Activated effector memory CD4-positive, alpha-beta T cell treated with Interleukin-2 at 50 U/mL for 16 hours (primary cell): ENCODE measurements at regions not wholly inside any gene's neighbourhood (a gene's known extent, or its start where the extent isn't known, plus 50 kb on each side); places are given as distances from the start of the nearest gene placed in this dataset.
A peak's percentile ranks its signal among the peaks of the same experiment; 100 is the strongest.
"Not testable (repeated sequence)": the region's sequence is repeated elsewhere in the genome, so short reads cannot be mapped to it uniquely, and the experiment has no call there.

Experiments
- DNase-seq: peaks from one replicate; pipeline ENCODE4 v3.0.0-alpha.2; 2020

DNA sequence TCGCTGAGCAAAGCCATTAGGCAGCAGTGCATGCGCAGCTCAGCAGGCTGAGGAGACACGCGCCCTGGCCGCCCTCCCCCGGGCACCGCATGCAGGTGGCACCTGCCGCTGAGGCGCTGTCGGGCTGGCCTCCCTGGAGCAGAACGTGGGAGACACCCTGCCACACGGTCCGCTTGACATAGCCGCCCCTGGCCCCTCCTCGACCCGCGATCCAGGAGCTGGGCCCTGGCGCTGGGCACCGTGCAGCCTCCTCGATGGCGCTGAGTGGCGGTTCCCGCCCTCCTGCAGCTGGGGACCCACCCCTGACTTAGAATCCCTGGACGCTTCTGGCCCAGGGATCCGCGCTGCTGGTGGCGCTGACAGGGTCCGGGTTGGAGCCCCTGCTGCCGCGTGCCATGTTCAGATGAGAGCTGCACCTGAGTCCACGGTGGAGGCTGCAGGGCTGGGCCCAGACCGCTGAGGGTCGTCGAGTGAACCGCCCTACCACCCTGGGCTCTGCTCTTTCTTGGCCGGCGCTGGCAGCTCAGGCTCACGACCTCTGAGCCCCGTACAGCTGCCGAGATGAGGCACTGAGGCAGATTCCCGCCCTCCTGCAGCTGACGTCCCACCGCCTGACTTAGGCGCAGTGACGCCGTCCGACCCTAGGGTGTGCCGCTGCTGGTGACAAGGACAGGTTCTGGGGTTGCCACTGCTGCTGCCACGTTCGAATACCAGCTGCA, 116.8 kb downstream of the OR13A1 start:
- DNase-seq: no peak

DNA sequence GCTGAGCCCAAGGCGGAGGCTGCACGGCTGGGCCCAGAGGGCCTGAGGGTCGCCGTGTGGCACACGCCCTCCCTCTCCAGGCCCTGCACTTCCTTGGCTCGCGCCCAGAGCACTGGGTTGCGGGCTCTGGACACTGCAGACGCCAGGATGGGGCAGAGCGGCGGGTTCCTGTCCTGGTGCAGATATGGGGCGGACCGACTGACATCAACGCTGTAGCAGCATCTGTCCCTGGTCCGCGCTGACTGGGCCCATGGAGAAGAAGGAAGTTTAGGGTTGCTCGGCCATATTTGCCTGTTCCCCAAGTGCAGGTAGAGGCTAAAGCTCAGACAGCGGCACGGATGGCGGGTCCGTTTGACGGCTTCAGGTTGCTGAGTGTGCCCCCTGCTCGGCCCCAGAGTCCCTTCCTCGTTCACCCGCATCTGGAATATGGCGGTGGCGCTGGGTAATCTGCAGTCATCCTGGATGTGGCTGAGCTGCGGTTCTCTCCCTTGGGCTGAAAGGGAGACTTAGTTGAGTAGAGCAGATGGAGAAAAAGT, 116.1 kb downstream of the OR13A1 start:
- no peak for DNase-seq

DNA sequence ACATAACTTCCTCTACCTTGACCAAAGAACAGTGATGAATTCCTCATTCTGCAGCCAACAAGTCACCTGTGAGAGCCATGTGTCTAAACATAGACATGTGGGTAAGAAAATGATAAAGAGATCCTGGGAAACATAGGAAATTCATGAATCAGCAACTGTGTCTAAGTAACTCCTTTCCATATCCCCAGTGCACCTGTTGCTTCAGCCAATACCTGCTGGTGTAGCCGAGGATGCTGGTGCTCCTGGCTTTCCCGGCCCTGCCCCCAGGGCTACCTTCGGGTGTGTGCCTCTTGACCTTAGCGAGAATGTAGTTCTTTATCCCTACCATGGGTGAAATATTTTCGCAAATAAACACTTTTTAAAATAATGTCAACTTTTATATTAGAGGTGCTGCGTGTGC, 114.1 kb downstream of the OR13A1 start:
- DNase-seq: no peak

DNA sequence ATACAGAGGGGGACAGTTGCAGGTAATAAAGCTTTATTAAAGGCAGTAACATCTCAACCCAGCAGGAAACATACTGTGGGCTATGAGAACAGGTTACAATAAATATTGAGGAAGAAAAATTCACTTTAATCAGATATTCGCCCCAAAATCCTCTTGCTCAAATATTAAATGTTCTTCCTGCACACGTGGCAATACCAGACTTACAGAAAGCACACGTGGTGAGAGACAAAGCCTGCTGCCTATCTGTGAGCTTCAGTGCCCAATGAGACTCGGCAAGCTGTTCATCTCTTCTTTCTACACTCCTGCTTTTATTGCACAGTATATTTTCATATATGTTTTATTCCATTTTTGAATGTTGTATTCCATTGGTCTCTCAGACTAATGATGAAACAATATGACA, 113.2 kb downstream of the OR13A1 start:
- DNase-seq: no peak

DNA sequence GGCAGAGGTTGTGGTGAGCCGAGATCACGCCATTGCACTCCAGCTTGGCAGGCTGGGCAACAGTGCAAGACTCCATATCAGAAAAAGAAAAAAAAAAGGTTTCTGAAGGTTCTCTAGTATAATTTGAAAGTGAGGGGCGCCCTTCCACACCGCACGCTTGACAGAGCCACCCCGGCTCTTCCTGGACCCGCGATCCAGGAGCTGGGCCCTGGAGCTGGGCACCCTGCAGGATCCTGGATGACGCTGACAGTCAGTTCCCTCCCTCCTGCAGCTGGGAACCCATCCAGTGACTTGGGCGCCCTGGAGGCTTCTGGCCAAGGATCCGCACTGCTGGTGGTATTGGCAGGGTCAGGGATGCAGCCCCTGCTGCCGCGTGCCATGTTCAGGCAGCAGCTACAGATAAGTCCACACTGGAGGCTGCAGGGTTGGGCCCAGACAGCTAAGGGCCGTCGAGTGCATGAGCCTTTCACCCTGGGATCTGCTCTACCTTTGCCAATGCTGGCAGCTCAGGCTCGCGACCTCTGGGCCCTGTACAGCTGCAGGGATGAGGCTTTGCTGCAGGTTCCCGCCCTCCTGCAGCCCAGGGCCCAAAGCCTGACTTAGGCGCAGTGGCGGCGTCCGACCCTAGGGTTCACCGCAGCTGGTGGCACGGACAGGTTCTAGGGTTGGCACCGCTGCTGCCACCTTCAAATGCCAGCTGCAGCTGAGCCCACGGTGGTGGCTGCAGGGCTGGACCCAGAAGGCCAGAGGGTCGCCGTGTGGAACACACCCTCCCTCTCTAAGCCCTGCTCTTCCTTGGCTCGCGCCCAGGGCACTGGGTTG, 110.2 kb downstream of the OR13A1 start:
- DNase-seq: no peak

DNA sequence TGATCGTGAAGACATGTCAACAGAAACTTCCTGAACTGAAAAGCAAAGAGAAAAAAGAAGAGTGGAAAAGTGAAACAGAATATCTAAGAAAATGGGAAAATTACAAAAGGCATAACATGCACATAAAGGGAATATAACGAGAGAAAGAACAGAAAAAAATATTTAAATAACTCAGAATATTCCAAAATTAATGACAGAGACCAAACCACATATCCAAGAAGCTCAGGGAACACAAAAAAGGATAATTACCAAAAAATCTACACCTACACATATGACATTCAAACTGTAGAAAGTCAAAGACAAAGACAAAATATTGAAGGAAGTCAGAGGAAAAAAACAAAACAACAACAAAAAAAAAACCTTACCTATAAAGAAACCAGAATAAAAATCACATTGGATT, 105.5 kb downstream of the OR13A1 start:
- no peak for DNase-seq

DNA sequence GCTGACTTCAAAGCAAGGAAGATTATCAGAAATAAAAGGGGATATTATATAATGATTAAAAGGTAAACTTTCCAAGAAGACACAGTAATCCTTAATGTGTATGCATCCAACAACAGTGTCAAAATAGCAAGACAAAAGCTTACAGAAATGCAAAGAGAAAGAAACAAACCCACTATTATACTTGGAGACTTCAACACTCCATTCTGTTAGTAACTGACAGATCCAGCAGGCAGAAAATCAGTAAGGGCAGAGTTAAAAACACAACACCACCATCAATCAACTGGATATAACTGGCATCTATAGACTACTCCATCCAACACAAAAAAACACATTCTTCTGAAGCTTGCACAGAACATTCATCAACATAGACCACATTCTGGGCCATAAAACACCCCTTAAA, 103.8 kb downstream of the OR13A1 start:
- DNase-seq: no peak

DNA sequence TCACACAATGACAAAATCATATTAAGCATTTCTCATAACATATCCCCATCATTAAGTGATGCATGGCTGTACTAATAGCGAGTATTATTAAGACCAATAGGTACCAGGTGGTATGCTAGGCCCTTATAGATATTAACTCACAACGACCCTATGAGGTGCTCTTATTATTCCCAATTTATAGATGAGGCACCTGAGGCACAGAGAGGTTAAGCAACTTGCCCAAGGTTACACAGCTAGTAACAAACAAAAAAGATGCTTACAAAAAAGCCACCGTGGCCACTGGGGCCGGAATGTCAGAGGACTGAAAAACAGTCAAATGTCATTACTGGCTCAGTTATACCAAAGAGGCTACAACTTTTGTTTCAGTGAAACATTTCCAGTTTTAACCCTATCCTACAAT, 96.0 kb downstream of the OR13A1 start:
- DNase-seq: no peak

DNA sequence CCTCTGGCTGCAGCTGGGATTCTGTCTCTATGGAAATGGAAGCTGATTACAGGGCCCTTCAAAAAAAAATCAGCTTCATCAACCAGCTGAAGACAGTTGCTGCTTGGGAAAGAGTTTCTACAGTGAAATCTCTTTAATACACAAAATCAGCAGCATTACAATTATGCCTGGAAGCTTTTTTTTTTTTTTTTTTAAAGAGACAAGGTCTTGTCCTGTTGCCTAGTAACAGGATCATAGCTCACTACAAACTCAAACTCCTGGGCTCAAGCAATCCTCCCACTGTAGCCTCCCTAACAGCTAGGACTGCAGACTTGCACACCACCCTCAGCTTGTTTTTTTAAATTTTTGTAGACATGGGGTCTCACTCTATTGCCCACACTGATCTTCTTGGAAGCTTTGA, 94.5 kb downstream of the OR13A1 start:
- DNase-seq: no peak

DNA sequence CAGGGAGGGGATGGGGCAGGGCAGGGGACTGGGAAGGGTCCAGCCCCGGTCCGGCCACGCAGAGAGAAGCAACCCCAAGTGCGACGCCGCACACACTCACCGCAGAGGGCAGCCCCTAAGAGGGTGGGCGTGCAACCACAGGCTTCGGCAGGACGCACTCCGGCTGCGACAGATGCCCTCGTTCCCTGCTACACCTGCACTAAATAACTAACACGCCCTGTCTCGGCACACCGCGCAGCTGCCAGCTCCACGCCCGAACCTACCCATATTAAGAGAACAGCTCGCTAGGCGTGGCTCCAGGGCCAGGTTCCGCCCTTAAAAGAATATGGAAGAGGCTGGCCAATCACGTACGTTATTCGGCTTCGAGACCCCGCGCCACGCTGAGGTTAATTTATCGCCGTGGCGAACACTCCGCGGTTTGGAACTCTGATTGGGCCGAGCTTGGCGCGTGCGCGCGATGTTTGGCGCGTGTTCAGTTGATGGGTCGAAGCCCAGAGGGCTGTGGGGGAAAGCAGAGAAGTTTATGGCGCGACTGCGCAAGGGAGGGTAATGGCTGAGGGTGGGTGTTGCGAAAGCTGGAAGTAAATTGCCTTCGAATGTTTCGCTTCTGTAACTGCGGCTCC, 91.1 kb downstream of the OR13A1 start:
- no peak for DNase-seq

DNA sequence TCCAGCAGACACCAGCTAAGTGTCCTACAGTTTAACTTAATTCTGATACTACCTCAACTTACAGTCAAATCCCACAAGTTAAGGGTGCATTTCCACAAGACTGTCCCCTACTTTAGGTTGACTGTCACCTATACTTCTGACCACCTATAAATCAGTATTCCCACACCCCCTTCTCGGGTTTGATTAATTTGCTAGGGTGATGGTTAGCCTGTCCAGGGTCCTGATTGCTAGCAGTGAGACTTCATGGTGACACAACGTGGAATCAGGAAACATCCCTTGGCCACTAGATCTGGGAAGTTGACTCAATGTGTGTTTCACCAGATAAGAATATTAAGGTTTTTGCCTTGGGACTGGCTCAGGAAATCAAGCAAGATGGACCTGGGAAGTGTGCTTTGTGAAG, 88.4 kb downstream of the OR13A1 start:
- DNase-seq: no peak

DNA sequence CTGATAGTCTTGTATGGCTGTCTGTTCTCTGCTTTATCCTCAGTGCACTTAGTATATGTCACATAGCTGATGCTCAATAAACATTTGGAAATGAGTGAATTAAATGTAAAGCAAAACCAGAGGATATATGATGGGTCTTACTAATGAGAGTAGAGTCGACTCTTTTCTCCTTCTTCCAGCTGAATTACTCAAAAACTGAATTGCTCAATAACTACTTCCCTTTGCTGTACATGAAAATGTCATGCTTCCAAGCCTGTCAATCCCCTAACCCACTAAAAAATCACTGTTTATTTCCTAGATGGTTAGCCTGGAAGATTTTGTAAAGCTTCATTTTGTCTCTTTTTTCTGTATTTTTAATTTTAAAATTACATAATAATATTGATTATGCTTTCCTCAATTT, 88.0 kb downstream of the OR13A1 start:
- no peak for DNase-seq

DNA sequence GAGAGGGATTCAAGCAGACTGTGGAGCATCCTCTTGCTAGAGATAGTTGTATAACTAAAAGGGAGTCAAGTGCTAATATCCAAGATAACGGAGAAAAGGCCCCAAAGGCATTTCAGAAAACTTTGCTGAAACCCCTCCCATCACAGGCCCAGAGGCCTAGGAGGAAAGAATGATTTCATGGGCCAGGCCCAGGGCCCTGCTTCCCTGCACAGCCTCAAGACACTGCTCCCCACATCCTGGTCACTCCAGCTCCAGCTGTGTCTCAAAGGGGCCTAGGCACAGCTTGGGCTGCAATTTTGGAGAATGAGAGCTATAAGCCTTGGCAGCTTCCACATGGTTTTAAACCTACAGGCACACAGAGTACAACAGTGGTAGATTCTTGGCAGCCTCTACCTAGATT, 85.6 kb downstream of the OR13A1 start:
- no peak for DNase-seq

DNA sequence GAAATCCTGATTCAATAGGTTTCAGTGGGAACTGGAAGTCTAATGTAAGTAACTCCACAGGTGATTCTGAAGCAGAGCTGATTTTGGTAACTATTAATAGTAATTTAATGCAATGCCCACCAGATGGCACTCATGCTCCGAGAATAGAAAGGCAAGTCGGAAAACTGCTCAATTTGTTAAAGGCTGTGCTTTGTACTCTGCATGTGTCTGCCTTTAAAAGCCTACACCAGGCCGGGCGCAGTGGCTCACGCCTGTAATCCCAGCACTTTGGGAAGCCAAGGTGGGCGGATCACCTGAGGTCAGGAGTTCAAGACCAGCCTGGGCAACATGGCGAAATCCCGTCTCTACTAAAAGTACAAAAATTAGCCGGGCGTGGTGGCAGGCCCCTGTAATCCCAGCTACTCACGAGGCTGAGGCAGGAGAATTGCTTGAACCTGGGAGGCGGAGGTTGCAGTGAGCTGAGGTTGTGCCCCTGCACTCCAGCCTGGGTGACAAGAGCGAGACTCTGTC, 80.1 kb downstream of the OR13A1 start:
- DNase-seq: peak; percentile 22

DNA sequence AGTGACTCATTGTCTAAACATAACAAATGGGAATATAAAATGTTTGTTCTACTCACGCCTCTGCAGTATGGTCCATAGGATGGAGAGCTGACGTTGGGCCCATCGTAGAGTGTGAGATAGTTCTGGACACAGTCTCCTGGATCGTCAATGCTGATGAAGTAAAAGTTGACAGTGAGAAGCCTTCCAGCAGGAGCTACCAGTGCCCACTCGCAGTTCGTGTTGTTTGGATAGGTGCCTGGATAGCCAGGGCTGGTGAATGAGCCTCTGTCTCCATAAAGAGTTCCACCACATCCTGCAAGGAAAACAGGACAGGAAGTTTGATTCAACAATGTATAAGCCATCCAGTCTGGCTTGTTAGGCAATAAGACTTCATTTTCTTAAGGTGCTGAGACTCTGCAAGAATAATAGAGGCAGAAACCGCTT, 79.6 kb downstream of the OR13A1 start:
- no peak for DNase-seq

DNA sequence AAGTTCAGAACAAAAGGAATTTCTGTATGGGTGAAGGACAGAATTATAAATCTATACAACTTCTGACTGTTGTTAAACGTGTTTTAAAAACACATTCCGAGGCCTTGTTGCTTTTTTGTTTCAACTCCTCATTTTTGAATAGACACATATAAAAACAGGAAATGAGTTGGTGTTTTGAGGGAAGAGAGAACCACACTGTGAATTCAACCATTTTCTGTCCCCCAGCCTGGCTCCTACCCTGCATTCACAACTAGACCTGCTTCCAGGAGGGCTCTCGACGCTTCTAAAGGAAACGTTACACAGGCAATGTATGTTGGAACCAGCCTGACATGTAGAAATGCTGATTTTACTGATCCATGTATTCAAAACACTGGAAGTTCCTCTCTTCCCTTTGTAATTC, 76.5 kb downstream of the OR13A1 start:
- DNase-seq: no peak

DNA sequence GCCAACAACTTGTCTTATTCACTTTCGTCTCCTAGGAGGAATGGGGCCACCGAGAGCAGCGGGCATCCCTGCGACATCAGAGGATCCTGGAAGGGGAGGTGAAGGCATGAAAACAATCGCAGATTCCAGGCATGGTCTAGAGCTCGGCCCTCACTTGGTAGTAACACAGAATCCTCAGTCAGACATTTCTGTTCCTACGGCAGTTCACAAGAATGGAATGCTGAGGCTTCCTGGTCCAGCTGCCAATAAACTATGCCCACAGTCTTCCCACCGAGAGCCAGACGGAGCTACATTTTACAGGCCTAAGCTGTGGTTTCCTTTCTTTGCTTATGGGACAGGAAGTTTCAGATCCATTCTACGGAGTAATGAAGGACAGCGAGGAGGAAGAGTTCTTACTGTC, 75.8 kb downstream of the OR13A1 start:
- DNase-seq: no peak

DNA sequence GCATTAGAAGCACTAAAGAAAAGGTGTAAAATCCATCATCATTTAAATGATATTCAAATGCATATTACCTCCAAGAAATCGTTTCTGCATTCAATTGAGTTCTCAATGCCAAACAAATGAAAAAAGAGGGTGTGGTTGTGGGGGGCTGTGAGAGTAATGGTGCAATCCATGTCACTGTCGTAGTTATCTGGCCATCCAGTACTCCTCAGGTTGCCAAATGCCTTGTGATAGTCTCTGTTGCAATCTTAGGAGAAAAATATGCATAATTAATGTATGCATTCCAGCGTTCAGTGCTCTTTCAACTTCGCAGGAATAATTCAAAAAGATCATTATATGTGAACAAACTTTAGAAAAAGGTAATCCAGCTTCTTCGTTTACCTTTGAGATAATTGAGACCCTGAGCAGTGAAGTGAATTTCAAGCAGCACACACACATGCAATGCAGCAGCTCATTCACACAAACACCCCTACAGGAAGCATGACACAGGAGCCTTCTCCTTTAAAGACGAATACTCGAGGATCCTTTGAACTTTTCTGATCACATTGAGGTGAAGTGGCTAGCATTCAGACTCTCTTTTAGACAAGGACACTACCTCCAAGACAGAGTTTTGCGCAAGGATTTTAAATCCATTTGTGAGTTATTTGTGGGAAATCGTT, 73.4 kb downstream of the OR13A1 start:
- no peak for DNase-seq

DNA sequence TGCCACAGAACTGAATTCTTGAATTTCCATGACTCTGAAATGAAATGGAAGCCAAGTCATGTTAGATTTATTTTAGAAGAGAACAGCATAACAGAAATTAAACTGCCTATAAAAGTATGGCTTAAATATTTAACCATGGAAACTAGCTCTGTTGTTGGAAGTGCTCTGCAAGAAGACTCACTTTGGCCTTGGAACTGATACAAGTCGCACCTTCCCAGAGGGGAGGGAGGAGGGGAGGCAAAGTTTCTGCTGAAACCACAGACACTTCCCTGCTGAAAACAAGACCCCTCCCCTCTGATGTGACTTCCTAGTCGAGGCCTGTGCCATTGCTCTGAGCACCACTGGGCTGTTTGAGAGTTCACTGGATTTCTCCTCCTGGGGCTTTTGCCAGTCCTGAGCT, 72.1 kb downstream of the OR13A1 start:
- DNase-seq: no peak

DNA sequence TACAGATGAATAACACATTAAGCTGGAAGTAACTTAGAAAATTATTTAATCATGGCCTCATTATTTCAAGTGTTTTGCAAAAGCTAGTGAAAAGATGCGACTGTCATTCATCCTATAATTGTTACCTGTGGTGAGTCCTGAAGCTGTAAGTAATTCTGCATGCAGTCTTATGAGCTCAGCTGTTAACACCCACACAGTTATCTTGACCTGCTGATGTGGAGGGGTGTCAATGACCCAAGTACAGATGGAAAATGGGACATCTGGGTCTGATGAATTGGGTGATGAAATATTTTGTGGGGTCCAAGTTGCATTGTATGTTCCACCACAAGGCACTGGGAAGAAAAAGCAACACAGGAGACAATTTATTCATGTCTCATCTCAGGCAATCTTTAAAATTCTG, 68.9 kb downstream of the OR13A1 start:
- no peak for DNase-seq

DNA sequence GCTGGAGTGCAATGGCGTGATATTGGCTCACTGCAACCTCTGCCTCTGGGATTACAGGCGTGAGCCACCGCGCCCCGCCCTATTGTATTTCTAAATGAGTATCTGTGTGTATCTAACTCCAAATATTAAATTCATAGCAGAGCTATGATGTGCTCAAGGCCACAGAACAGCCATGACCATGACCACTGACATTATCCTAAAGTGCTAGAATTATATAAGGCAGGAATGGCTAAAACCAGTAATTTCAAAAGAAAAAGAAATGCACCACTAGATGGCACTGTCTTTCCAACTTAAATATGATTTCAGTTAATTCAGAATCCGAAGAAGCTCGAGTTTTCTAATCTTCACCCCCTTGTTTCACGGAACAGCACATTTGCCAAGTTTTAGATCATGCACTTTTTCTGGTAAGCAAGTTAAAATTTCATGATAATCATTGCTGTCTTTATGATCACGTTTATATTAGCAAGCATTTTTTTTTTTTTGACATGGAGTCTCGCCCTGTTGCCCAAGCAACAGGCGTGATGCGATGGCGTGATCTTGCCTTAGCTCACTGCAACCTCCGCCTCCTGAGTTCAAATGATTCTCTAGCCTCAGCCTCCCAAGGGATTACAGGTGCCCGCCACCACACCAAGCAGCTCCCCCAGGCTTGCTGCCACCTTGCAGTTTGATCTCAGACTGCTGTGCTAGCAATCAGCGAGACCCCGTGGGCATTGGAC, 65.3 kb downstream of the OR13A1 start:
- no peak for DNase-seq

DNA sequence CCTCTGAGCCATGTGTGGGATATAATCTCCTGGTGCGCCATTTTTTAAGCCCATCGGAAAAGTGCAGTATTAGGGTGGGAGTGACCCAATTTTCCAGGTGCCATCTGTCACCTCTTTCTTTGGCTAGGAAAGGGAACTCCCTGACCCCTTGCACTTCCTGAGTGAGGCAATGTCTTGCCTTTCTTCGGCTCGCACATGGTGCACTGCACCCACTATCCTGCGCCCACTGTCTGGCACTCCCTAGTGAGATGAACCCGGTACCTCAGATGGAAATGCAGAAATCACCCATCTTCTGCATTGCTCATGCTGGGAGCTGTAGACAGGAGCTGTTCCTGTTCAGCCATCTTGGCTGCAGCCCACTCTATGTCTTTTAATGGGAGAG, 64.7 kb downstream of the OR13A1 start:
- not testable (repeated sequence) for DNase-seq
